ENCODE measurements at regions not wholly inside any gene's neighbourhood (a gene's known extent, or its start where the extent isn't known, plus 50 kb on each side); places are given as distances from the start of the nearest gene placed in this dataset.

DNA sequence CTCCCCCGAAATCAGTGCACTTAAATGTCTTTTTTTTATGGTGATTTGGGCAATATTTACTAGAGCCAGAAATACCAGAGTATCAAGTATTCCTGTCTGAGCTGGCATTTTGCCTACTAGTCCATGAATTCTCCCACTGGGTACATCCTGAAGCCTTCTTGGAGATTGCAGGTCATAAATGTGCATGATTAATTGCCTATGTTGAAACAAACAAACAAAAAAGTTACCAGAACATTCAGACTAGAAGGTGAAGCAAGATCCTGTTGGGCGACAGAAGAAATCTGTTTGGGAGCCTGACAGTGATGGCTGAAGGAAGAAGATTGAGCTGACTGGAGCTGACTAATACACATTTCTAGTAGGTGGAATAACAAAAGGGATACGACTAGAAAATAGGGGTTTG, 127.4 kb upstream of the NRIP1 start:
- WGBS (ENCODE audit: extremely low coverage, insufficient coverage, insufficient read length): no CpG with 5 or more reads among the region's 3 CpGs
- no peaks in the 10 kb centered on the region for H3K79me2 ChIP-seq (ENCODE audit: control insufficient read depth, insufficient read depth, low read length, poor library complexity)
- H3K27ac ChIP-seq (ENCODE audit: low read depth, low read length): no peak overlapping the region
- H4K12ac ChIP-seq (ENCODE audit: low read depth, low read length): no peak overlapping the region
- H3K23ac ChIP-seq (ENCODE audit: low read length): no peak overlapping the region
- H3K4me1 ChIP-seq (ENCODE audit: control insufficient read depth in 1 of 2, insufficient read depth in 2 of 2, low read length in 2 of 2): no peaks in the 10 kb centered on the region
- no peak overlapping the region for H2AFZ ChIP-seq (ENCODE audit: insufficient read depth, low read length, poor library complexity)
- no peak overlapping the region for H2BK5ac ChIP-seq (ENCODE audit: low read depth, low read length, poor library complexity)
- H3K18ac ChIP-seq (ENCODE audit: low read length): no peak overlapping the region
- H3K9me3 ChIP-seq (ENCODE audit: insufficient read depth, low read depth, low read length): no peaks in the 10 kb centered on the region
- H4K8ac ChIP-seq (ENCODE audit: low read depth, low read length): no peak overlapping the region
- H3K27me3 ChIP-seq (ENCODE audit: insufficient read depth, low read length): no peaks in the 10 kb centered on the region
- H3K14ac ChIP-seq (ENCODE audit: low read length): no peak overlapping the region
- H3K36me3 ChIP-seq (ENCODE audit: control insufficient read depth in 1 of 2, insufficient read depth in 2 of 2, low read length in 2 of 2): no peaks in the 10 kb centered on the region
- peak in 1 of 2 donors; percentile 20 for DNase-seq
- H3K79me1 ChIP-seq (ENCODE audit: low read length): no peaks in the 10 kb centered on the region
- no peak overlapping the region for H3K4me3 ChIP-seq (ENCODE audit: low read depth, low read length)
- H4K91ac ChIP-seq (ENCODE audit: low read depth, low read length): no peak overlapping the region
- no peak overlapping the region for H3K4me2 ChIP-seq (ENCODE audit: low read length)
- H3K9ac ChIP-seq (ENCODE audit: low read length): no peak overlapping the region
- no peak overlapping the region for H3K4ac ChIP-seq (ENCODE audit: low read depth, low read length)
- no peak overlapping the region for H2AK5ac ChIP-seq (ENCODE audit: low read length)
- H2BK12ac ChIP-seq (ENCODE audit: low read length): no peak overlapping the region
- no peak overlapping the region for H2BK120ac ChIP-seq (ENCODE audit: insufficient read depth, low read length, poor library complexity)

DNA sequence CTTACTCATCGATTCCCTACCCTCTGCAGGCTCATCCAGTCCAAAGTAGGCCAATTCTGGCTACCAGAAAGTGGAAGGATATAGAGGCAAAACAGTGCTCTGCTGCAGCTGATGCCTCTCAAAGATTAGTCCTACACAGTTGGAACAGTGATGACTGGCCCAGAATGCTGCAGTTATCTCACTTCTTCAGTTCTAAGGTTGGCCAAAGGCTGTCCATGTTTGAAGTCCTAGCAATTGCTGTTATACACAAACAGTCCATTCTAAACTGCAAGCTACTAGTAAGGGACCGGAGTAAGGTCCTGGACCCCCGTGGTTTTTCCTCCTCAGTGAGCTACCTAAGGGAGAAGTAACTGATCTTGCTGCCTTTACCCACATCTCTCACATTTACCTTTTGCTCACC, 129.1 kb upstream of the NRIP1 start:
- DNase-seq: no peak
- WGBS (ENCODE audit: extremely low coverage, insufficient coverage, insufficient read length): no CpG with 5 or more reads among the region's 3 CpGs
- H2BK5ac ChIP-seq (ENCODE audit: low read depth, low read length, poor library complexity): no peak overlapping the region

DNA sequence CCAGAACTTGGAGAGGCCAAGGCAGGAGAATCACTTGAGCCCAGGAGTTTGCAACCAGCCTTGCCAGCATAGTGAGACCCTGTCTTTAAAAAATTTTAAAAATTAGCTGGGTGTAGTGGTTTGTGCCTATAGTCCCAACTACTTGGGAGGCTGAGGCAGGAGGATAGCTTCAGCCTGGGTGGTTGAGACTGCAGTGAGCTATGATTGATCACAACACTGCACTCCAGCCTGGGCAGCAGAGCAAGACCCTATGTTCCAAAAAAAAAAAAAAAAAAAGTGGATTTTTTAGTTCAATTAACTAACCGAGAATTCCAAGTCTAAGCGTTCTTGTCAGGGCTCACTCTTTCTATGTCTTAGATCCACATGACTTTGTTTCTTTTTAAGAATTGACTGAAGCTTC, 130.3 kb upstream of the NRIP1 start:
- WGBS (ENCODE audit: extremely low coverage, insufficient coverage, insufficient read length): no CpG with 5 or more reads among the region's 2 CpGs
- no peak overlapping the region for H3K9ac ChIP-seq (ENCODE audit: low read length)
- H3K9me3 ChIP-seq (ENCODE audit: insufficient read depth, low read depth, low read length): no peaks in the 10 kb centered on the region
- no peak overlapping the region for H3K4me2 ChIP-seq (ENCODE audit: low read length)
- H4K8ac ChIP-seq (ENCODE audit: low read depth, low read length): no peak overlapping the region
- no peak overlapping the region for H4K12ac ChIP-seq (ENCODE audit: low read depth, low read length)
- H3K23ac ChIP-seq (ENCODE audit: low read length): no peak overlapping the region
- H2AK5ac ChIP-seq (ENCODE audit: low read length): no peak overlapping the region
- H2BK120ac ChIP-seq (ENCODE audit: insufficient read depth, low read length, poor library complexity): no peak overlapping the region
- no peak overlapping the region for H3K4ac ChIP-seq (ENCODE audit: low read depth, low read length)
- no peak overlapping the region for H3K18ac ChIP-seq (ENCODE audit: low read length)
- H3K79me1 ChIP-seq (ENCODE audit: low read length): no peaks in the 10 kb centered on the region
- no peak overlapping the region for H4K91ac ChIP-seq (ENCODE audit: low read depth, low read length)
- no peak overlapping the region for H2BK12ac ChIP-seq (ENCODE audit: low read length)
- H3K27ac ChIP-seq (ENCODE audit: low read depth, low read length): no peak overlapping the region
- no peak overlapping the region for H3K14ac ChIP-seq (ENCODE audit: low read length)
- no peak for DNase-seq
- H3K4me3 ChIP-seq (ENCODE audit: low read depth, low read length): no peak overlapping the region
- peaks cover 2 to 3% of the 10 kb centered on the region in 2 experiments for H3K4me1 ChIP-seq (ENCODE audit: control insufficient read depth in 1 of 2, insufficient read depth in 2 of 2, low read length in 2 of 2)
- no peak overlapping the region for H2AFZ ChIP-seq (ENCODE audit: insufficient read depth, low read length, poor library complexity)
- H3K36me3 ChIP-seq (ENCODE audit: control insufficient read depth in 1 of 2, insufficient read depth in 2 of 2, low read length in 2 of 2): no peaks in the 10 kb centered on the region
- no peaks in the 10 kb centered on the region for H3K27me3 ChIP-seq (ENCODE audit: insufficient read depth, low read length)
- no peak overlapping the region for H2BK5ac ChIP-seq (ENCODE audit: low read depth, low read length, poor library complexity)
- no peaks in the 10 kb centered on the region for H3K79me2 ChIP-seq (ENCODE audit: control insufficient read depth, insufficient read depth, low read length, poor library complexity)

More for the DNA sequence above, 129.1 kb upstream of the NRIP1 start:
- Histone ChIP-seq H4K91ac (ENCODE audit: low read depth, low read length) (no peak overlapping the region), H3K79me2 (ENCODE audit: control insufficient read depth, insufficient read depth, low read length, poor library complexity) (no peaks in the 10 kb centered on the region), H2BK12ac (ENCODE audit: low read length) (no peak overlapping the region), H3K27ac (ENCODE audit: low read depth, low read length) (no peak overlapping the region), H3K14ac (ENCODE audit: low read length) (no peak overlapping the region), H3K36me3 (ENCODE audit: control insufficient read depth in 1 of 2, insufficient read depth in 2 of 2, low read length in 2 of 2) (no peaks in the 10 kb centered on the region), H3K4me3 (ENCODE audit: low read depth, low read length) (no peak overlapping the region), H3K27me3 (ENCODE audit: insufficient read depth, low read length) (no peaks in the 10 kb centered on the region), H2BK120ac (ENCODE audit: insufficient read depth, low read length, poor library complexity) (no peak overlapping the region), H3K18ac (ENCODE audit: low read length) (no peak overlapping the region), H3K4me2 (ENCODE audit: low read length) (no peak overlapping the region), H4K12ac (ENCODE audit: low read depth, low read length) (no peak overlapping the region), H2AK5ac (ENCODE audit: low read length) (no peak overlapping the region), H3K79me1 (ENCODE audit: low read length) (no peaks in the 10 kb centered on the region), H3K9me3 (ENCODE audit: insufficient read depth, low read depth, low read length) (no peaks in the 10 kb centered on the region), H3K4ac (ENCODE audit: low read depth, low read length) (no peak overlapping the region), H2AFZ (ENCODE audit: insufficient read depth, low read length, poor library complexity) (no peak overlapping the region), H3K23ac (ENCODE audit: low read length) (no peak overlapping the region), H3K4me1 (ENCODE audit: control insufficient read depth in 1 of 2, insufficient read depth in 2 of 2, low read length in 2 of 2) (peaks cover 2 to 3% of the 10 kb centered on the region in 2 experiments), H3K9ac (ENCODE audit: low read length) (no peak overlapping the region), H4K8ac (ENCODE audit: low read depth, low read length) (no peak overlapping the region)

DNA sequence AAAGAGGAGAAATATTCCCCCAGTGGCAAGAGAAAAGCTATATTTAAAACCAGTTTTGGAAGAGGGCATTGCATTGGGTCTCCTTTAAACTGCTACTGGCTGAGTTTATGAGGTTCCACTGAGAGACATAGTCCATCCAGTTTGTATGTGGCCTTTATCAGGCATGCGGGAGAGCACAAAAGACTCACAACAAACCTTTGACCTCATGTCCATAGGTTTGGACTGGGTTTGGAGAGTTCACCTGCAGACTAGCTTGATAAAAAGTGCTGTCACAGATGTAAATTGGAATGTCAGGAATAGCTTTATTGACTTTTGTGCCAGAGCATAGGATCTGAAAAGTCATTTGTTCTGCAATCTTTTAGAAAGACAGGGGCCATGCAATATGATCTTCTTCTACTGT, 131.0 kb upstream of the NRIP1 start:
- no CpG with 5 or more reads among the region's 1 CpG for WGBS (ENCODE audit: extremely low coverage, insufficient coverage, insufficient read length)
- no peak overlapping the region for H4K91ac ChIP-seq (ENCODE audit: low read depth, low read length)
- H3K36me3 ChIP-seq (ENCODE audit: control insufficient read depth in 1 of 2, insufficient read depth in 2 of 2, low read length in 2 of 2): no peaks in the 10 kb centered on the region
- no peak overlapping the region for H2AK5ac ChIP-seq (ENCODE audit: low read length)
- H3K4ac ChIP-seq (ENCODE audit: low read depth, low read length): no peak overlapping the region
- H2BK5ac ChIP-seq (ENCODE audit: low read depth, low read length, poor library complexity): no peak overlapping the region
- no peak overlapping the region for H3K4me3 ChIP-seq (ENCODE audit: low read depth, low read length)
- H4K12ac ChIP-seq (ENCODE audit: low read depth, low read length): no peak overlapping the region
- H2BK120ac ChIP-seq (ENCODE audit: insufficient read depth, low read length, poor library complexity): no peak overlapping the region
- no peak overlapping the region for H2AFZ ChIP-seq (ENCODE audit: insufficient read depth, low read length, poor library complexity)
- H3K4me1 ChIP-seq (ENCODE audit: control insufficient read depth in 1 of 2, insufficient read depth in 2 of 2, low read length in 2 of 2): peaks cover 2 to 3% of the 10 kb centered on the region in 2 experiments
- H3K18ac ChIP-seq (ENCODE audit: low read length): no peak overlapping the region
- H3K79me2 ChIP-seq (ENCODE audit: control insufficient read depth, insufficient read depth, low read length, poor library complexity): no peaks in the 10 kb centered on the region
- H3K9me3 ChIP-seq (ENCODE audit: insufficient read depth, low read depth, low read length): no peaks in the 10 kb centered on the region
- DNase-seq: no peak
- H3K79me1 ChIP-seq (ENCODE audit: low read length): no peaks in the 10 kb centered on the region
- H4K8ac ChIP-seq (ENCODE audit: low read depth, low read length): no peak overlapping the region
- no peaks in the 10 kb centered on the region for H3K27me3 ChIP-seq (ENCODE audit: insufficient read depth, low read length)
- no peak overlapping the region for H3K27ac ChIP-seq (ENCODE audit: low read depth, low read length)
- H3K23ac ChIP-seq (ENCODE audit: low read length): no peak overlapping the region
- H2BK12ac ChIP-seq (ENCODE audit: low read length): no peak overlapping the region
- H3K4me2 ChIP-seq (ENCODE audit: low read length): no peak overlapping the region
- no peak overlapping the region for H3K9ac ChIP-seq (ENCODE audit: low read length)
- H3K14ac ChIP-seq (ENCODE audit: low read length): no peak overlapping the region

All from trophoblast cell (in vitro differentiated cells and primary cell).